ENCODE measurements at regions not wholly inside any gene's neighbourhood (a gene's known extent, or its start where the extent isn't known, plus 50 kb on each side); places are given as distances from the start of the nearest gene placed in this dataset.
"Not testable (repeated sequence)": the region's sequence is repeated elsewhere in the genome, so short reads cannot be mapped to it uniquely, and the experiment has no call there.

DNA sequence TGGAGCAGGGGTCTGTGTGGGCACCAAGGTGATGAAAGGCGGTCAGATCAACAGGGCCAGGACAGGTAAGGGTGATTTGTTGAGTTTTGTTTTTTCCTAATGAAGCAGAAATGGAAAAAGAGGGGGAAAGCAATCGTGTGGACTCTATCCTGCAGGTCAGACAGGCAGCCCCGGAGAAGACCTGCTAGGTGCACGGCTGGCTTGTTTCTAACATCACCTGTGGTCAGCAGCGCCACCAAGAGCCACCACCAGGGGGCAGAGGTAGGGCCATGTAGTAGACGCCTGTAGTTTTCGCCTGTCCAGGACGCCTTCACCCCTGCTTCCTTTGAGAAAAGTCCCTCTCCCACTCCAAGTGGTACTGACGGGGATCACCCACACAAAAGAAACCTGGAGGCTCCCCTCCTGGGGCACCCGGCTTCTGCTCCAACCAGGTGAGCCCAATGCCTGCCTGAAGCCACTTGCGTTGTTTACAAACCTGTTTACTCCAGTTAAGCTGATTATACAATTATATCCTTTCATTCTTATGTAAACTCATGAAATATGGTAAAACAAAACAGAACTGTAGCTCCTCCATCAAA, 54.2 kb upstream of the SEC14L1 start:
- peak; percentile 64 for DNase-seq (ENCODE audit: low read depth in 2 of 2)

GRCh38 chr17:77087650-77088454, 52.9 kb upstream of the SEC14L1 start:
- DNase-seq (ENCODE audit: low read depth in 2 of 2): no peak

GRCh38 chr17:77088455-77089123, 52.2 kb upstream of the SEC14L1 start:
- peak; percentile 86 for DNase-seq (ENCODE audit: low read depth in 2 of 2)

DNA sequence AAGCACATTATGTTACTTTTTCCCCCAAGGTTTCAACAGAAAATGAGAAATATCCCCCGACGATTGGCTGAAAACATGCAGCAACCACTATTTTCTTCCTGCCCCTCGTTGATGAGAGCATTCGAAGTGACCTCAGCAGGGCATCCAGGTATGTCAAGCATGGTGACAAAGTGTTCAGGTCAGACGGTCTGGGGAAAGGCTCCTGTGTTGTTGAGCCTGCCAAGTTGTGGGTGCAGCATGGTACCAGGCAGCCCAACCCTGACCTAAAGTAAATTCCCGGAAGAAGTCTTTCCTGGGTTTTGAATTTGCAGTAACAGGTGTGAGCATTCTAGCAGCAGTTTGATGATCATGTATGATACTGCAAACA, 51.7 kb upstream of the SEC14L1 start:
- no peak for DNase-seq (ENCODE audit: low read depth in 2 of 2)

GRCh38 chr17:77089949-77090348, 50.8 kb upstream of the SEC14L1 start:
- DNase-seq (ENCODE audit: low read depth in 2 of 2): not testable (repeated sequence)

- DNase-seq (ENCODE audit: low read depth in 2 of 2): no peak
Observed at GRCh38 chr17:77090476-77090875, 50.3 kb upstream of the SEC14L1 start.
